ENCODE measurements at regions not wholly inside any gene's neighbourhood (a gene's known extent, or its start where the extent isn't known, plus 50 kb on each side); places are given as distances from the start of the nearest gene placed in this dataset.

DNA sequence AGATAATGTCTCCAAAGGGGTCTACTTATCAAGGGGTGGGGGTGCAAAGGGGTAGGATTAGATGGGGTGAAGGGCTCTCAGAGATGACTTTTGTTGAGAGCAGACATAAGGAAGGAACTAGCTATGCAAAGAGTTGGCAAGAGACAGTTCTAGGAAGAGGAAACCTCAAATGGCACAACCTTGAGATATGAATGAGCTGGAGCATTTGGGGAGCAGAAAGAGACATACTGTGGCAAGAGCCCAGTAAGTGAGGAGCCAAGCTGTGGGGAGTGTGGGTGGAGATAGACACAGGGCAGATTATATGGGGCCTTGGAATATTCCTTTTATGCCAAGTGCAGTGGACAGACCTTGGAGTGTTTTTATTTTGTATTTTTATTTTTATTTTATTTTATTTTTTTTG is 84.8 kb upstream of the BTG3 start:
- no peaks in the 10 kb centered on the region for H3K36me3 ChIP-seq (ENCODE audit: control insufficient read depth in 2 of 4, insufficient read depth in 4 of 4, low read length in 3 of 4)
- no peaks in the 10 kb centered on the region for H3K4me1 ChIP-seq (replicated peaks in 1 of 4; ENCODE audit: control insufficient read depth in 3 of 4, insufficient read depth in 4 of 4, low read length in 3 of 4)
- H3K4me2 ChIP-seq (ENCODE audit: insufficient read depth in 1 of 2, low read depth in 2 of 2, low read length in 2 of 2): no peak overlapping the region
- FAIRE-seq (no peak), DNase-seq (ENCODE audit: low read depth in 1 of 2, low spot score in 2 of 2) (no peak)
- no peak overlapping the region for H2BK12ac ChIP-seq (ENCODE audit: low read depth, low read length)
- ChIA-PET POLR2A (ENCODE audit: partially characterized antibody) (no interaction called here), CTCF (ENCODE audit: partially characterized antibody) (interaction anchor here (1.1 to 2.4 kb wide), 2 partner anchors 8 to 9 kb away, joined by 3 to 11 read pairs; no protein-coding TSS in a partner anchor)
- no peak overlapping the region for H2AK5ac ChIP-seq (ENCODE audit: low read depth, low read length)
- H3K4ac ChIP-seq (replicated peaks; ENCODE audit: insufficient read length, low read depth, low read length): no peak overlapping the region
- no peak overlapping the region for H2AFZ ChIP-seq (ENCODE audit: low read length)
- H3K27ac ChIP-seq (ENCODE audit: low read depth, low read length): no peak overlapping the region
- no peaks in the 10 kb centered on the region for H3K23me2 ChIP-seq (ENCODE audit: low read depth, low read length)
- no peak overlapping the region for H3K56ac ChIP-seq (replicated peaks; ENCODE audit: insufficient read length, low read depth, low read length)
- H2BK20ac ChIP-seq (ENCODE audit: low read length): no peak overlapping the region
- H3K14ac ChIP-seq (ENCODE audit: insufficient read length): no peak overlapping the region
- TF ChIP-seq RXRA (IDR thresholded peaks at IDR 0.05; ENCODE audit: insufficient read depth, low read depth, low read length): no peak
- TF ChIP-seq KDM1A (IDR thresholded peaks at IDR 0.05; ENCODE audit: borderline replicate concordance, low read length): no peak
- TF ChIP-seq, protein P1, sequence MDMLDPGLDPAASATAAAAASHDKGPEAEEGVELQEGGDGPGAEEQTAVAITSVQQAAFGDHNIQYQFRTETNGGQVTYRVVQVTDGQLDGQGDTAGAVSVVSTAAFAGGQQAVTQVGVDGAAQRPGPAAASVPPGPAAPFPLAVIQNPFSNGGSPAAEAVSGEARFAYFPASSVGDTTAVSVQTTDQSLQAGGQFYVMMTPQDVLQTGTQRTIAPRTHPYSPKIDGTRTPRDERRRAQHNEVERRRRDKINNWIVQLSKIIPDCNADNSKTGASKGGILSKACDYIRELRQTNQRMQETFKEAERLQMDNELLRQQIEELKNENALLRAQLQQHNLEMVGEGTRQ (IDR thresholded peaks at IDR 0.05; ENCODE audit: low read length): no peak
- TF ChIP-seq JUN (IDR thresholded peaks at IDR 0.05; ENCODE audit: low read depth, low read length): no peak
- TF ChIP-seq TAF1 (IDR thresholded peaks at IDR 0.05; ENCODE audit: low read depth, low read length): no peak
- H4K20me1 ChIP-seq (replicated peaks in 1 of 2; ENCODE audit: control insufficient read depth in 1 of 2, insufficient read depth in 2 of 2, low read length in 2 of 2): no peaks in the 10 kb centered on the region
- no peaks in the 10 kb centered on the region for H3K79me1 ChIP-seq (ENCODE audit: low read depth, low read length)
- H2BK120ac ChIP-seq (replicated peaks; ENCODE audit: low read depth, low read length): no peak overlapping the region
- no peak overlapping the region for H4K91ac ChIP-seq (replicated peaks; ENCODE audit: insufficient read length, low read length)
- H4K8ac ChIP-seq (ENCODE audit: extremely low read depth, insufficient read depth, low read length): no peak overlapping the region
- no peak overlapping the region for H3K9ac ChIP-seq (replicated peaks in 1 of 4; ENCODE audit: extremely low read depth in 1 of 4, low read depth in 3 of 4, low read length in 3 of 4)
- H3K79me2 ChIP-seq (ENCODE audit: control insufficient read depth in 1 of 2, insufficient read depth in 2 of 2, low read length in 2 of 2): no peaks in the 10 kb centered on the region
- no peak overlapping the region for H2BK15ac ChIP-seq (ENCODE audit: low read length)
- H3K4me3 ChIP-seq (ENCODE audit: extremely low read depth in 1 of 4, insufficient read depth in 2 of 4, low read depth in 3 of 4, low read length in 4 of 4): no peak overlapping the region
- H3K18ac ChIP-seq (ENCODE audit: extremely low read depth, low read length): no peak overlapping the region
- H3K23ac ChIP-seq (ENCODE audit: insufficient read length): no peak overlapping the region
- no peak overlapping the region for H4K5ac ChIP-seq (ENCODE audit: insufficient read length, low read depth, low read length)
- no peak overlapping the region for H2BK5ac ChIP-seq (ENCODE audit: low read depth, low read length)
- no peaks in the 10 kb centered on the region for H3K27me3 ChIP-seq (replicated peaks in 1 of 4; ENCODE audit: control insufficient read depth in 3 of 4, extremely low read depth in 1 of 4, insufficient read depth in 3 of 4, low read length in 3 of 4)
- peaks cover 0 to 3% of the 10 kb centered on the region in 2 experiments; a peak in 2 of 4 replicates for H3K9me3 ChIP-seq (ENCODE audit: insufficient read depth in 2 of 2, low read depth in 1 of 2, low read length in 1 of 2)

Data from H1 (cell line).